ENCODE measurements at regions not wholly inside any gene's neighbourhood (a gene's known extent, or its start where the extent isn't known, plus 50 kb on each side); places are given as distances from the start of the nearest gene placed in this dataset.

GRCh38 chr7:83861876-83862275, 212.9 kb upstream of the SEMA3E start:
- no peak for ATAC-seq
- no peaks in the 10 kb centered on the region for H3K9me3 ChIP-seq
- 79 to 91% methylated on average over 2 to 3 of the region's 3 CpGs for WGBS, 2 donors (ENCODE audit: low coverage in 1 of 2)
- no peak overlapping the region for H3K4me3 ChIP-seq
- H3K27ac ChIP-seq: no peak overlapping the region
- H3K4me1 ChIP-seq: no peaks in the 10 kb centered on the region
- H3K36me3 ChIP-seq: no peaks in the 10 kb centered on the region
- no peaks in the 10 kb centered on the region for H3K27me3 ChIP-seq
- TF ChIP-seq CTCF (IDR thresholded peaks at IDR 0.05): no peak
- no peak for TF ChIP-seq EP300 (IDR thresholded peaks at IDR 0.05)
- TF ChIP-seq POLR2AphosphoS5 (IDR thresholded peaks at IDR 0.05): no peak
- TF ChIP-seq POLR2A (IDR thresholded peaks at IDR 0.05): no peak

- TF ChIP-seq CTCF (IDR thresholded peaks at IDR 0.05) (no peak), POLR2A (IDR thresholded peaks at IDR 0.05) (no peak), EP300 (IDR thresholded peaks at IDR 0.05) (no peak), POLR2AphosphoS5 (IDR thresholded peaks at IDR 0.05) (no peak)
- Histone ChIP-seq H3K4me3 (no peak overlapping the region), H3K27ac (no peak overlapping the region), H3K27me3 (no peaks in the 10 kb centered on the region), H3K36me3 (no peaks in the 10 kb centered on the region), H3K9me3 (no peaks in the 10 kb centered on the region), H3K4me1 (no peaks in the 10 kb centered on the region)
- WGBS, 2 donors (ENCODE audit: low coverage in 1 of 2): 65 to 83% methylated on average over 1 of the region's 1 CpG
- no peak for ATAC-seq
Measured at GRCh38 chr7:83859827-83860226, 210.9 kb upstream of the SEMA3E start.

GRCh38 chr7:83857691-83858090, 208.8 kb upstream of the SEMA3E start:
- no peaks in the 10 kb centered on the region for H3K4me1 ChIP-seq
- no peak for ATAC-seq
- H3K36me3 ChIP-seq: no peaks in the 10 kb centered on the region
- no peaks in the 10 kb centered on the region for H3K9me3 ChIP-seq
- H3K4me3 ChIP-seq: no peak overlapping the region
- no peaks in the 10 kb centered on the region for H3K27me3 ChIP-seq
- WGBS, 2 donors (ENCODE audit: low coverage in 1 of 2): 75 to 100% methylated on average over 1 of the region's 1 CpG
- TF ChIP-seq EP300 (IDR thresholded peaks at IDR 0.05) (no peak), POLR2AphosphoS5 (IDR thresholded peaks at IDR 0.05) (no peak), POLR2A (IDR thresholded peaks at IDR 0.05) (no peak), CTCF (IDR thresholded peaks at IDR 0.05) (no peak)
- no peak overlapping the region for H3K27ac ChIP-seq

GRCh38 chr7:83856094-83856493, 207.2 kb upstream of the SEMA3E start:
- 89 to 93% methylated on average over 5 of the region's 5 CpGs for WGBS, 2 donors (ENCODE audit: low coverage in 1 of 2)

More at GRCh38 chr7:83856094-83856493, 207.2 kb upstream of the SEMA3E start:
- Histone ChIP-seq H3K27ac (no peak overlapping the region), H3K9me3 (no peaks in the 10 kb centered on the region), H3K4me3 (no peak overlapping the region), H3K4me1 (no peaks in the 10 kb centered on the region), H3K36me3 (no peaks in the 10 kb centered on the region), H3K27me3 (no peaks in the 10 kb centered on the region)
- ATAC-seq: no peak
- TF ChIP-seq POLR2AphosphoS5 (IDR thresholded peaks at IDR 0.05) (no peak), CTCF (IDR thresholded peaks at IDR 0.05) (no peak), POLR2A (IDR thresholded peaks at IDR 0.05) (no peak), EP300 (IDR thresholded peaks at IDR 0.05) (no peak)

Measured in gastroesophageal sphincter (tissue), 4 donors.